K562 (cell line): ENCODE measurements at regions not wholly inside any gene's neighbourhood (a gene's known extent, or its start where the extent isn't known, plus 50 kb on each side); places are given as distances from the start of the nearest gene placed in this dataset.

Experiments used
- CTCF ChIP-seq, 3 experiments: IDR thresholded peaks in 2 of 3; conservative IDR thresholded peaks in 1 of 3; 2 replicates each; pipeline ENCODE4 v1.5.1; 2011 to 2012; ENCODE audit warnings: low read length in 3 of 3, mild to moderate bottlenecking in 3 of 3, control low read depth in 2 of 3, improper control_type of control experiment in 1 of 3, inconsistent platforms in 1 of 3, low read depth in 1 of 3, mixed read lengths in 1 of 3, moderate library complexity in 1 of 3; ENCODE audit not compliant: insufficient read depth in 2 of 3
- ELF1 ChIP-seq: fragments of 200-800 bp; sonication (Bioruptor generic); IDR thresholded peaks from 2 replicates; pipeline ENCODE4 v1.6.1; 2016; ENCODE audit warnings: missing genetic modification characterization, missing compliant biosample characterization
- EP300 ChIP-seq: IDR thresholded peaks from 2 replicates; pipeline ENCODE4 v1.6.1; 2012; ENCODE audit warnings: low read length, improper control_type of control experiment
- MAFK ChIP-seq: IDR thresholded peaks from 2 replicates; pipeline ENCODE4 v1.6.1; 2011; ENCODE audit warnings: low read length, improper control_type of control experiment
- ZEB2 ChIP-seq: fragments of 450-650 bp; IDR thresholded peaks from 2 replicates; pipeline ENCODE4 v1.6.1; 2016
- ZNF121 ChIP-seq: sonication (generic); formaldehyde crosslinking; conservative IDR thresholded peaks from 2 replicates; pipeline ENCODE4 v1.8.0; 2022; ENCODE audit warnings: missing genetic modification reagents

GRCh38 chrX:580030-580429, 50.6 kb upstream of the SHOX start:
- TF ChIP-seq MAFK: no peak
- TF ChIP-seq ZEB2: no peak
- no peak for TF ChIP-seq ELF1 (tag)
- no peak for TF ChIP-seq CTCF (IDR thresholded peaks at IDR 0.05 in 2 of 3, conservative IDR thresholded peaks at IDR 0.05 in 1 of 3; ENCODE audit: insufficient read depth in 2 of 3, low read depth in 1 of 3, low read length in 3 of 3)
- no peak for TF ChIP-seq EP300
- TF ChIP-seq ZNF121: no peak
